NCI-H460 (cell line): ENCODE measurements at regions not wholly inside any gene's neighbourhood (a gene's known extent, or its start where the extent isn't known, plus 50 kb on each side); places are given as distances from the start of the nearest gene placed in this dataset.
"Not testable (repeated sequence)": the region's sequence is repeated elsewhere in the genome, so short reads cannot be mapped to it uniquely, and the experiment has no call there.

ENCODE experiments used
- DNase-seq: peaks from one replicate; pipeline ENCODE4 v3.0.0-alpha.2; 2016; ENCODE audit warnings: low read depth; ENCODE audit errors: extremely low read depth

GRCh38 chr20:40889266-40889665 lies 139.4 kb upstream of the TOP1 start:
- DNase-seq = not testable (repeated sequence)

GRCh38 chr20:40890181-40890580 lies 138.4 kb upstream of the TOP1 start:
- no peak for DNase-seq

GRCh38 chr20:40890635-40891034 lies 138.0 kb upstream of the TOP1 start:
- no peak for DNase-seq

GRCh38 chr20:40891351-40891750 lies 137.3 kb upstream of the TOP1 start:
- no peak for DNase-seq

DNA sequence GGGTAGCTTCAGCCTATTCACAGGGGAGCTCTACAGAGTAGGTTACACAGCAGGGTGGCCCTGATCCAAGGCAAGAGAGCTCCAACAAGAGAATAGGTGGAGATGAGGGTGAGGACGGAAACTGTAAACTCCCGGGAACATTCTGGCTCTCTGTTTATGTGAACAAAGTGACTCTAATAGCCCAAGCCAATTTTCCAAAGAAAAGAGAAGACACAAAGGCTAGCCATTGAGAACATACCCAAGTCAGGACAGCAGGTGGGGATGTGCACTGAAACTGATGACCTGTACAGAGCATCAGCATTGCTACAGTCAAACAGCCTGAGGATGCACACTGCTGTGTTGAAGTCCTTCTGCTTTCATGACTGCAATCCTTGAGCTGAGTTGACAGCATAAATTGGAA lies 136.0 kb upstream of the TOP1 start:
- no peak for DNase-seq

DNA sequence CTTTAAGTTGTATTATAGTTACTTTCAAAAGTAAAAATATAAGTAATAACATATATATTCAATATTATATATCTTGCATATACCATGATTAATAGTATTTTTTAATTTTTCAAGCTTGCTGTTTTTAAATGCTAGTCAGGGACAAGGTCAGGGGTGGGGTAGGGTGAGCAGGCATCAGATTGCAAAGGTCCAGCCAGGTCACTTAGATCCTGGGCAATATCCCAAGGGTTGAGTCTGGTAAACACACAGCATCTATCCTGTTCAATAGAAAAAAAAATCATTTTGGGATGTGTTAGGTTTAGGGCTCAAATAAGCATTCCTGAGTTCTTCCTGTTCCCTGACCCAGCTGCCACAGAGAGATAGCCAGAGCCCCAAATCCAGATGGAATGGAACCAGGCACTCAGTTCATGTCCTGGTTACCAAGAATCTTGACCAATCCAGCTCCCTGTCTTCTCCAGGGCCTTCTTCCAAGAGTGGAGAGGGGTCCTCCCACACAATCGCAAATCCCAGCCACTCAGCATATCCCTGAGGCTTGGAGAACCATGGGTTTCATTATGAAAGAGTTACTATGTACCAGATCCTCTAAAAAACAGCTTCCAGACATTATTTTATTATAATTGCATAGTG lies 134.9 kb upstream of the TOP1 start:
- DNase-seq = no peak

DNA sequence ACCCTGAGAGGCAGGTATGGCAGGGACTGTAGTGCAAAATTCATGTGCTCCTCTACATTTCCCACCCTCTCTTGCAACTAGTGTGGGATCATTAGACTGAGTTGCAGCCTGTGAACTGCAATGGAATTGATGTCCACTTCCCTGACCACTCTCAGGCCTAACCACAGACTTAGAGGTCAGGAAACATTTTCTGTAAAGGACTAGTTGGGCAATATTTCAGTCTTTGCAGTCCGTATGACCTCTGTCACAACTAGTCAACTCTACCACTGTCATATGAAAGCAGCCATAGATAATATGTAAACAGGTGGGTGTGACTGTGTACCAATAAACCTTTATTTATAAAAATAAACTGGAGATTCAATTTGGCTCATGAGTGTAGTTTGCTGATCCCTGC lies 134.4 kb upstream of the TOP1 start:
- DNase-seq = no peak

- DNase-seq = no peak
Measured at GRCh38 chr20:40895182-40895581, 133.4 kb upstream of the TOP1 start.

GRCh38 chr20:40896814-40897700 lies 131.6 kb upstream of the TOP1 start:
- no peak for DNase-seq

DNA sequence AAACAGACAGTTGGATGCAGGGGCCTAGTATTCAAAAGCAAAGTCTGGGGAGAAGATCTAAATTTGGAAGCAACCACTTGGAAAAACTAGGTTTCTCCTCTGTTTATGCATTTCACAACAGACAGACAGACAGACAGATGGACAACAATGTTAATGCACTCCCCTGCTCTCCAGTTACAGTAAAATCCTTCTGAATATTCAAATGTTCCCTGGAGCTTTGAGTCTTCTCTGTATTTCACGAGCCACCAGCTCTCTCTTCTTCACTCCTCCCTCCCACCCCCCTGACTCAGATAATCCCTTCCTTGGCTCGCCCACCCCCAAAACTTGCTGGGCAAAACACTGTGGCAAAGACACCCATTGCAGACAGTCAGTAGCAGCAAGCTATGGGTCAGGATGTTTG lies 129.3 kb upstream of the TOP1 start:
- no peak for DNase-seq

DNA sequence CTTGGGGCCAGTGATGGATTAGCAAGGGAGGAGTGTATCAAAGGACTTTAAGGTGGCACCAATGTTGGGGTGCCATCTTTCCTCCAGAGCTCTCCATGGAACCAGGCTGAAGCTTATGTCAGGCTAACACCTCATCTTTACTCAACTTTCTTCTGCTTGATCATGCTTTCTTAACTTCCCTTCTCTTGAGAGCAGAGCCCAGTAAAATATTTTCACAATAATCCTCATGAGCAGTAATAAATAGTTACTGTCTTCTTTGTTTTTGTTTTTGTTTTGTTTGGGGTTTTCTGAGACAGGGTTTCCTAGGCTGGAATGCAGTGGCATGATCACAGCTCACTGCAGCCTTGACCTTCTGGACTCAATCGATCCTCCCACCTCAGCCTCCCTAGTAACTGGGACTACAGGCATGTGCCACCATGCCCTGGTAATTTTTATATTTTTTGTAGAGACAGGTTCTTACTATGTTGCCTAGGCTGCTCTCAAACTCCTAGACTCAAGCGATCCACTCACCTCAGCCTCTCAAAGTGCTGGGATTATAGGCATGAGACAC lies 127.9 kb upstream of the TOP1 start:
- no peak for DNase-seq

DNA sequence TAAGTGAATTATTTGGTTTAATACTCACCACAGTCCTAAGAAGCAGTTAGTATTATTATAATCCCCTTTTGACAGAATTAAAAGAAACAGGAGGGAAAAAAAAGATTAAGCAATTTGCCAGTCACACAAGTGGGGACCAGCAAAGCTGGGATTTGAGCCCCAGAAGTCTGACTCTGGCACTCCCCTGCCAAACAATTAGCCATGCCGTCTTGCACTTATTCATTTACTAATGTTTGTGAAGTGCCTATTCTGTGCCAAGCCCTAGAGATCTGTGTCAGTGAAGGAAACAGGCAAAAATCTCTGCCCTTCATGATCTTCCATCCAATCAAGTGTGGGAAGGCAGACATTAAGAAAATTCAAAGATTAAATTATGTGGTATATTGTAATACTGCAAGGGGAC lies 126.0 kb upstream of the TOP1 start:
- DNase-seq = no peak

DNA sequence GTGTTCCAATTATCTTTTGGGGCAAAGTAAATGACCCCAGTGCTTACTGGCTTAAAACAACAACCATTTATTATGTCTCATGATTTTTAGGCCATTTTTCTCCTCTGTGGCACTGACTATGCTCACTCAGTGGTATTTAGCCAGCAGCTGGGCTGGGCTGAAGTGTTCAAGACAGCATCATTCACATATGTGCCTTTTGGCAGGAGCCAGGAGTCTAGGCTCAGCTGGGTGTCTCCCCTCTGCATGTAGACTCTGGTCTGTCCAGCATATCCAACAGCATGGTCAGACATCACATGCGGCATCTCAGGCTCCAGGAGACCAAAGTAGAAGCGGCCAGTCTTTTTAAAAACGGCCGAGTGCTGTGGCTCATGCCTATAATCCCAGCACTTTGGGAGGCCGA lies 120.3 kb upstream of the TOP1 start:
- no peak for DNase-seq

GRCh38 chr20:40909489-40909888 lies 119.1 kb upstream of the TOP1 start:
- not testable (repeated sequence) for DNase-seq

DNA sequence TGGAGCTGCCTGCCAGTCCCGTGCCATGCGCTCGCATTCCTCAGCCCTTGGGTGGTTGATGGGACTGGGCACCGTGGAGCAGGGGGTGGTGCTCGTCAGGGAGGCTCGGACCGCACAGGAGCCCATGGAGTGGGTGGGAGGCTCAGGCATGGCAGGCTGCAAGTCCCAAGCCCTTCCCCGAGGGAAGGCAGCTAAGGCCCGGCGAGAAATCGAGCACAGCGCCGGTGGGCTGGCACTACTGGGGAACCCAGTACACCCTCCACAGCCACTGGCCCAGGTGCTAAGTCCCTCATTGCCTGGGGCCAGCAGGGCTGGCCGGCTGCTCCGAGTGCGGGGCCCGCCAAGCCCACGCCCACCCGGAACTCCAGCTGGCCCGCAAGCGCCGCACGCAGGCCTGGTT lies 118.2 kb upstream of the TOP1 start:
- DNase-seq = not testable (repeated sequence)

GRCh38 chr20:40911152-40911551 lies 117.5 kb upstream of the TOP1 start:
- not testable (repeated sequence) for DNase-seq

GRCh38 chr20:40913224-40914185 lies 115.1 kb upstream of the TOP1 start:
- DNase-seq = no peak

GRCh38 chr20:40915756-40916155 lies 112.9 kb upstream of the TOP1 start:
- DNase-seq = no peak

- no peak for DNase-seq
Measured at GRCh38 chr20:40916276-40916675, 112.3 kb upstream of the TOP1 start.

- DNase-seq = no peak
Measured at GRCh38 chr20:40920291-40920690, 108.3 kb upstream of the TOP1 start.

- DNase-seq = no peak
Measured at GRCh38 chr20:40922865-40923264, 105.8 kb upstream of the TOP1 start.
